ENCODE measurements at regions not wholly inside any gene's neighbourhood (a gene's known extent, or its start where the extent isn't known, plus 50 kb on each side); places are given as distances from the start of the nearest gene placed in this dataset.

- no peak for DNase-seq (ENCODE audit: low spot score)
These were observed 1383.2 kb downstream of the BRD1 start for GRCh38 chr22:48444320-48445112.

- DNase-seq (ENCODE audit: low spot score), result no peak
These were observed 1384.0 kb downstream of the BRD1 start for GRCh38 chr22:48443680-48444079.

- no peak for DNase-seq (ENCODE audit: low spot score)
These were observed 1385.0 kb downstream of the BRD1 start for GRCh38 chr22:48442663-48443062.

GRCh38 chr22:48441553-48441850 lies 1386.2 kb downstream of the BRD1 start:
- DNase-seq (ENCODE audit: low spot score), result no peak

GRCh38 chr22:48440673-48441552 lies 1386.8 kb downstream of the BRD1 start:
- no peak for DNase-seq (ENCODE audit: low spot score)

- no peak for DNase-seq (ENCODE audit: low spot score)
These were observed 1387.5 kb downstream of the BRD1 start for GRCh38 chr22:48440176-48440575.

GRCh38 chr22:48439560-48440135 lies 1388.0 kb downstream of the BRD1 start:
- DNase-seq (ENCODE audit: low spot score), result no peak

GRCh38 chr22:48438800-48439559 lies 1388.7 kb downstream of the BRD1 start:
- no peak for DNase-seq (ENCODE audit: low spot score)

- DNase-seq (ENCODE audit: low spot score), result no peak
These were observed 1389.6 kb downstream of the BRD1 start for GRCh38 chr22:48438096-48438495.

GRCh38 chr22:48436201-48436931 lies 1391.3 kb downstream of the BRD1 start:
- no peak for DNase-seq (ENCODE audit: low spot score)

- no peak for DNase-seq (ENCODE audit: low spot score)
These were observed 1392.8 kb downstream of the BRD1 start for GRCh38 chr22:48434868-48435250.

GRCh38 chr22:48434156-48434867 lies 1393.4 kb downstream of the BRD1 start:
- no peak for DNase-seq (ENCODE audit: low spot score)

- DNase-seq (ENCODE audit: low spot score), result no peak
These were observed 1394.0 kb downstream of the BRD1 start for GRCh38 chr22:48433647-48434046.

- no peak for DNase-seq (ENCODE audit: low spot score)
These were observed 1394.7 kb downstream of the BRD1 start for GRCh38 chr22:48432781-48433518.

GRCh38 chr22:48431536-48432315 lies 1395.9 kb downstream of the BRD1 start:
- no peak for DNase-seq (ENCODE audit: low spot score)

- DNase-seq (ENCODE audit: low spot score), result no peak
These were observed 1396.7 kb downstream of the BRD1 start for GRCh38 chr22:48431014-48431413.

GRCh38 chr22:48429446-48430020 lies 1398.1 kb downstream of the BRD1 start:
- no peak for DNase-seq (ENCODE audit: low spot score)

- DNase-seq (ENCODE audit: low spot score), result no peak
These were observed 1398.9 kb downstream of the BRD1 start for GRCh38 chr22:48428631-48429371.

Data from HT-29 (cell line).